ENCODE measurements at regions not wholly inside any gene's neighbourhood (a gene's known extent, or its start where the extent isn't known, plus 50 kb on each side); places are given as distances from the start of the nearest gene placed in this dataset.
"Not testable (repeated sequence)": the region's sequence is repeated elsewhere in the genome, so short reads cannot be mapped to it uniquely, and the experiment has no call there.

GRCh38 chr7:42570944-42571343 is 333.9 kb upstream of the GLI3 start:
- Mint-ChIP-seq H3K27ac (no peak overlapping the region), H3K4me1 (no peaks in the 10 kb centered on the region), H3K9me3 (peaks cover 14% of the 10 kb centered on the region), H3K36me3 (no peaks in the 10 kb centered on the region), H3K4me3 (no peak overlapping the region)
- ATAC-seq, result no peak
- DNase-seq (ENCODE audit: low spot score in 2 of 2), result no peak

- no peak overlapping the region for H3K27ac Mint-ChIP-seq
- DNase-seq (ENCODE audit: low spot score in 2 of 2), result no peak
- H3K9me3 Mint-ChIP-seq, result peaks cover 14% of the 10 kb centered on the region
- no peak overlapping the region for H3K4me3 Mint-ChIP-seq
- no peaks in the 10 kb centered on the region for H3K36me3 Mint-ChIP-seq
- no peak for ATAC-seq
- H3K4me1 Mint-ChIP-seq, result no peaks in the 10 kb centered on the region
Measured at GRCh38 chr7:42567051-42567450, 330.0 kb upstream of the GLI3 start.

- Mint-ChIP-seq H3K27ac (no peak overlapping the region), H3K4me1 (no peaks in the 10 kb centered on the region), H3K4me3 (no peak overlapping the region), H3K36me3 (no peaks in the 10 kb centered on the region), H3K9me3 (peaks cover 14% of the 10 kb centered on the region)
- DNase-seq (ENCODE audit: low spot score in 2 of 2) (no peak), ATAC-seq (no peak)
Measured at GRCh38 chr7:42561797-42562196, 324.8 kb upstream of the GLI3 start.

- H3K4me1 Mint-ChIP-seq, result no peaks in the 10 kb centered on the region
- ATAC-seq (no peak), DNase-seq (ENCODE audit: low spot score in 2 of 2) (no peak)
- H3K36me3 Mint-ChIP-seq, result no peaks in the 10 kb centered on the region
- no peak overlapping the region for H3K27ac Mint-ChIP-seq
- peaks cover 24% of the 10 kb centered on the region for H3K9me3 Mint-ChIP-seq
- H3K4me3 Mint-ChIP-seq, result no peak overlapping the region
Measured at GRCh38 chr7:42560866-42561265, 323.9 kb upstream of the GLI3 start.

- H3K9me3 Mint-ChIP-seq, result peaks cover 29% of the 10 kb centered on the region
- not testable (repeated sequence) for ATAC-seq; H3K27ac Mint-ChIP-seq; H3K36me3 Mint-ChIP-seq; DNase-seq (ENCODE audit: low spot score in 2 of 2); H3K4me3 Mint-ChIP-seq; H3K4me1 Mint-ChIP-seq
Measured at GRCh38 chr7:42554932-42555331, 317.9 kb upstream of the GLI3 start.

- Mint-ChIP-seq H3K4me1 (no peaks in the 10 kb centered on the region), H3K27ac (no peak overlapping the region), H3K36me3 (no peaks in the 10 kb centered on the region), H3K4me3 (no peak overlapping the region), H3K9me3 (peaks cover 27% of the 10 kb centered on the region)
- DNase-seq (ENCODE audit: low spot score in 2 of 2), result no peak
- no peak for ATAC-seq
Measured at GRCh38 chr7:42552227-42552626, 315.2 kb upstream of the GLI3 start.

GRCh38 chr7:42550706-42551470 is 313.9 kb upstream of the GLI3 start:
- ATAC-seq (no peak), DNase-seq (ENCODE audit: low spot score in 2 of 2) (no peak)
- H3K36me3 Mint-ChIP-seq, result no peaks in the 10 kb centered on the region
- H3K4me1 Mint-ChIP-seq, result no peaks in the 10 kb centered on the region
- no peak overlapping the region for H3K27ac Mint-ChIP-seq
- peaks cover 16% of the 10 kb centered on the region for H3K9me3 Mint-ChIP-seq
- no peak overlapping the region for H3K4me3 Mint-ChIP-seq

GRCh38 chr7:42549866-42550485 is 313.0 kb upstream of the GLI3 start:
- no peaks in the 10 kb centered on the region for H3K4me1 Mint-ChIP-seq
- H3K4me3 Mint-ChIP-seq, result no peak overlapping the region
- no peaks in the 10 kb centered on the region for H3K36me3 Mint-ChIP-seq
- peaks cover 13% of the 10 kb centered on the region for H3K9me3 Mint-ChIP-seq
- no peak overlapping the region for H3K27ac Mint-ChIP-seq
- ATAC-seq (no peak), DNase-seq (ENCODE audit: low spot score in 2 of 2) (no peak)

- H3K27ac Mint-ChIP-seq, result no peak overlapping the region
- ATAC-seq (no peak), DNase-seq (ENCODE audit: low spot score in 2 of 2) (no peak)
- H3K4me1 Mint-ChIP-seq, result no peaks in the 10 kb centered on the region
- no peak overlapping the region for H3K4me3 Mint-ChIP-seq
- H3K36me3 Mint-ChIP-seq, result no peaks in the 10 kb centered on the region
- H3K9me3 Mint-ChIP-seq, result peaks cover 16% of the 10 kb centered on the region
Measured at GRCh38 chr7:42548816-42549611, 312.0 kb upstream of the GLI3 start.

GRCh38 chr7:42545049-42545724 is 308.2 kb upstream of the GLI3 start:
- Mint-ChIP-seq H3K27ac (no peak overlapping the region), H3K4me1 (no peaks in the 10 kb centered on the region), H3K36me3 (no peaks in the 10 kb centered on the region), H3K4me3 (no peak overlapping the region), H3K9me3 (peaks cover 12% of the 10 kb centered on the region)
- ATAC-seq, result no peak
- DNase-seq (ENCODE audit: low spot score in 2 of 2), result no peak

GRCh38 chr7:42543953-42544352 is 306.9 kb upstream of the GLI3 start:
- Mint-ChIP-seq H3K9me3 (peaks cover 16% of the 10 kb centered on the region), H3K4me3 (no peak overlapping the region), H3K36me3 (no peaks in the 10 kb centered on the region), H3K27ac (no peak overlapping the region), H3K4me1 (no peaks in the 10 kb centered on the region)
- ATAC-seq, result no peak
- no peak for DNase-seq (ENCODE audit: low spot score in 2 of 2)

- H3K36me3 Mint-ChIP-seq; DNase-seq (ENCODE audit: low spot score in 2 of 2); H3K27ac Mint-ChIP-seq; H3K4me3 Mint-ChIP-seq; ATAC-seq; H3K4me1 Mint-ChIP-seq: not testable (repeated sequence)
- peaks cover 16% of the 10 kb centered on the region for H3K9me3 Mint-ChIP-seq
Measured at GRCh38 chr7:42542446-42542845, 305.4 kb upstream of the GLI3 start.

GRCh38 chr7:42534441-42534840 is 297.4 kb upstream of the GLI3 start:
- H3K4me3 Mint-ChIP-seq, result no peak overlapping the region
- peaks cover 13% of the 10 kb centered on the region for H3K9me3 Mint-ChIP-seq
- ATAC-seq (no peak), DNase-seq (ENCODE audit: low spot score in 2 of 2) (no peak)
- H3K36me3 Mint-ChIP-seq, result no peaks in the 10 kb centered on the region
- no peaks in the 10 kb centered on the region for H3K4me1 Mint-ChIP-seq
- no peak overlapping the region for H3K27ac Mint-ChIP-seq

GRCh38 chr7:42527004-42527403 is 290.0 kb upstream of the GLI3 start:
- peaks cover 13% of the 10 kb centered on the region for H3K9me3 Mint-ChIP-seq
- no peak overlapping the region for H3K27ac Mint-ChIP-seq
- ATAC-seq, result no peak
- no peak overlapping the region for H3K4me3 Mint-ChIP-seq
- DNase-seq (ENCODE audit: low spot score in 2 of 2), result no peak
- H3K4me1 Mint-ChIP-seq, result no peaks in the 10 kb centered on the region
- no peaks in the 10 kb centered on the region for H3K36me3 Mint-ChIP-seq

GRCh38 chr7:42522227-42522991 is 285.4 kb upstream of the GLI3 start:
- no peak overlapping the region for H3K4me3 Mint-ChIP-seq
- no peak for DNase-seq (ENCODE audit: low spot score in 2 of 2)
- no peaks in the 10 kb centered on the region for H3K4me1 Mint-ChIP-seq
- H3K9me3 Mint-ChIP-seq, result peaks cover 12% of the 10 kb centered on the region
- ATAC-seq, result no peak
- no peaks in the 10 kb centered on the region for H3K36me3 Mint-ChIP-seq
- no peak overlapping the region for H3K27ac Mint-ChIP-seq

All from stimulated activated effector memory CD8-positive, alpha-beta T cell treated with anti-CD3 and anti-CD28 coated beads, Interleukin-12 subunit alpha, Interleukin-12 subunit beta, amount 100 ng/mL, for 72 hours (primary cell).